ENCODE measurements at regions not wholly inside any gene's neighbourhood (a gene's known extent, or its start where the extent isn't known, plus 50 kb on each side); places are given as distances from the start of the nearest gene placed in this dataset.

GRCh38 chr2:30363406-30363805, 83.6 kb upstream of the LCLAT1 start:
- Histone ChIP-seq H3F3A (ENCODE audit: insufficient read depth) (no peaks in the 10 kb centered on the region), H3K9ac (ENCODE audit: low read length) (no peak overlapping the region), H3K36me3 (ENCODE audit: low read length) (no peaks in the 10 kb centered on the region), H3K9me2 (replicated peaks; ENCODE audit: insufficient read depth, low read length) (no peaks in the 10 kb centered on the region), H3K79me2 (ENCODE audit: insufficient read depth, low read length) (no peaks in the 10 kb centered on the region), H3K4me2 (ENCODE audit: low read depth, low read length, poor library complexity, severe bottlenecking) (no peak overlapping the region), H3K9me3 (ENCODE audit: insufficient read depth, low read length) (no peaks in the 10 kb centered on the region), H3K27me3 (ENCODE audit: low read length) (no peaks in the 10 kb centered on the region), H3K4me3 (ENCODE audit: insufficient read depth, low read length, poor library complexity, severe bottlenecking) (no peak overlapping the region), H4K20me1 (ENCODE audit: low read depth, low read length) (no peaks in the 10 kb centered on the region), H3K27ac (ENCODE audit: low read depth, low read length) (no peak overlapping the region), H2AFZ (ENCODE audit: low read depth, low read length, severe bottlenecking) (no peak overlapping the region)
- TF ChIP-seq CTCF (IDR thresholded peaks at IDR 0.05; ENCODE audit: insufficient read depth, low read length, poor library complexity, severe bottlenecking) = no peak
- no peak for TF ChIP-seq EZH2phosphoT487 (conservative IDR thresholded peaks at IDR 0.05; ENCODE audit: low read length)

- Histone ChIP-seq H3K9me2 (replicated peaks; ENCODE audit: insufficient read depth, low read length) (no peaks in the 10 kb centered on the region), H3K27me3 (ENCODE audit: low read length) (no peaks in the 10 kb centered on the region), H3K9me3 (ENCODE audit: insufficient read depth, low read length) (no peaks in the 10 kb centered on the region), H3K4me3 (ENCODE audit: insufficient read depth, low read length, poor library complexity, severe bottlenecking) (no peak overlapping the region), H3F3A (ENCODE audit: insufficient read depth) (no peaks in the 10 kb centered on the region), H3K4me2 (ENCODE audit: low read depth, low read length, poor library complexity, severe bottlenecking) (no peak overlapping the region), H3K79me2 (ENCODE audit: insufficient read depth, low read length) (no peaks in the 10 kb centered on the region), H2AFZ (ENCODE audit: low read depth, low read length, severe bottlenecking) (no peak overlapping the region), H3K9ac (ENCODE audit: low read length) (no peak overlapping the region), H3K27ac (ENCODE audit: low read depth, low read length) (no peak overlapping the region), H3K36me3 (ENCODE audit: low read length) (no peaks in the 10 kb centered on the region), H4K20me1 (ENCODE audit: low read depth, low read length) (no peaks in the 10 kb centered on the region)
- TF ChIP-seq CTCF (IDR thresholded peaks at IDR 0.05; ENCODE audit: insufficient read depth, low read length, poor library complexity, severe bottlenecking) = no peak
- no peak for TF ChIP-seq EZH2phosphoT487 (conservative IDR thresholded peaks at IDR 0.05; ENCODE audit: low read length)
These were observed 81.8 kb upstream of the LCLAT1 start for GRCh38 chr2:30365201-30365600.

- no peak overlapping the region for H3K4me3 ChIP-seq (ENCODE audit: insufficient read depth, low read length, poor library complexity, severe bottlenecking)
- no peaks in the 10 kb centered on the region for H3K27me3 ChIP-seq (ENCODE audit: low read length)
- H3K9me3 ChIP-seq (ENCODE audit: insufficient read depth, low read length) = no peaks in the 10 kb centered on the region
- TF ChIP-seq EZH2phosphoT487 (conservative IDR thresholded peaks at IDR 0.05; ENCODE audit: low read length) (no peak), CTCF (IDR thresholded peaks at IDR 0.05; ENCODE audit: insufficient read depth, low read length, poor library complexity, severe bottlenecking) (no peak)
- H3K27ac ChIP-seq (ENCODE audit: low read depth, low read length) = no peak overlapping the region
- H3K79me2 ChIP-seq (ENCODE audit: insufficient read depth, low read length) = no peaks in the 10 kb centered on the region
- no peaks in the 10 kb centered on the region for H4K20me1 ChIP-seq (ENCODE audit: low read depth, low read length)
- no peaks in the 10 kb centered on the region for H3K36me3 ChIP-seq (ENCODE audit: low read length)
- H3K9me2 ChIP-seq (replicated peaks; ENCODE audit: insufficient read depth, low read length) = no peaks in the 10 kb centered on the region
- H3K9ac ChIP-seq (ENCODE audit: low read length) = no peak overlapping the region
- no peaks in the 10 kb centered on the region for H3F3A ChIP-seq (ENCODE audit: insufficient read depth)
- H3K4me2 ChIP-seq (ENCODE audit: low read depth, low read length, poor library complexity, severe bottlenecking) = no peak overlapping the region
- no peak overlapping the region for H2AFZ ChIP-seq (ENCODE audit: low read depth, low read length, severe bottlenecking)
These were observed 80.8 kb upstream of the LCLAT1 start for GRCh38 chr2:30366199-30366691.
